ENCODE measurements at regions not wholly inside any gene's neighbourhood (a gene's known extent, or its start where the extent isn't known, plus 50 kb on each side); places are given as distances from the start of the nearest gene placed in this dataset.

- no peak for TF ChIP-seq CTCF (IDR thresholded peaks at IDR 0.05)
These were observed 78.8 kb downstream of the NR4A2 start for GRCh38 chr2:156253765-156254164.

GRCh38 chr2:156242874-156243273, 89.6 kb downstream of the NR4A2 start:
- TF ChIP-seq CTCF (IDR thresholded peaks at IDR 0.05), result no peak

- no peak for TF ChIP-seq CTCF (IDR thresholded peaks at IDR 0.05)
These were observed 95.0 kb downstream of the NR4A2 start for GRCh38 chr2:156237558-156237957.

- TF ChIP-seq CTCF (IDR thresholded peaks at IDR 0.05), result no peak
These were observed 102.7 kb downstream of the NR4A2 start for GRCh38 chr2:156229724-156230362.

GRCh38 chr2:156221703-156222102, 110.8 kb downstream of the NR4A2 start:
- no peak for TF ChIP-seq CTCF (IDR thresholded peaks at IDR 0.05)

- TF ChIP-seq CTCF (IDR thresholded peaks at IDR 0.05), result no peak
These were observed 112.9 kb downstream of the NR4A2 start for GRCh38 chr2:156219491-156220100.

- TF ChIP-seq CTCF (IDR thresholded peaks at IDR 0.05), result no peak
These were observed 116.9 kb downstream of the NR4A2 start for GRCh38 chr2:156215656-156216055.
